K562 (cell line): ENCODE measurements at regions not wholly inside any gene's neighbourhood (a gene's known extent, or its start where the extent isn't known, plus 50 kb on each side); places are given as distances from the start of the nearest gene placed in this dataset.

Source experiments
- ATAC-seq: fragments of 200-7000 bp; cut with Tn5 transposase; 3 replicates; pipeline ENCODE4 v1.9.1; 2020; ENCODE audit warnings: moderate library complexity
- BruUV-seq: library from RNA; stranded (reverse); fragments of 400-500 nt; replicated peaks from 2 replicates; lab custom pipeline; 2021; lab: Mats Ljungman, UMichigan
- CTCF ChIA-PET: fragments of 300-600 bp; formaldehyde crosslinking; extraction: SDS; loops from one replicate; lab custom pipeline; 2021; ENCODE audit warnings: low intra/inter-chr PET ratio; lab: Yijun Ruan, JAX
- POLR2A ChIA-PET: fragments of 300-600, 350-650 bp; sonication (Branson Sonifier 250); formaldehyde crosslinking; extraction: SDS; loops from one replicate; lab custom pipeline; 2021; ENCODE audit warnings: antibody characterized with exemption, inconsistent platforms; lab: Yijun Ruan, JAX
- DNase-seq, 4 experiments: peaks; one replicate each; pipeline versions ENCODE4 v3.0.0 to v3.0.0-alpha.2; 2011 to 2018; ENCODE audit warnings: low spot score in 3 of 4, mixed read lengths in 3 of 4; ENCODE audit errors: extremely low read depth in 1 of 4
- FAIRE-seq: peaks from 2 replicates; lab custom pipeline; 2011; peaks lifted over from hg19 to GRCh38; lab: Jason Lieb, UNC
- H2AFZ ChIP-seq: 2 replicates; pipeline ENCODE4 v1.6.0; 2011; ENCODE audit warnings: low read depth, low read length, control low read depth, inconsistent platforms
- H3K27ac ChIP-seq: fragments of 200-600 bp; 3 replicates; pipeline ENCODE4 v1.8.0; 2011; ENCODE audit warnings: low read depth, mild to moderate bottlenecking, control low read depth, inconsistent platforms, low read length, moderate library complexity, mixed read lengths; ENCODE audit errors: extremely low read depth
- H3K27me3 ChIP-seq, 2 experiments: fragments of 300-600 bp in 1 of 2; 2 replicates in 1 of 2; 3 replicates in 1 of 2; pipeline versions ENCODE4 v1.6.0 to v1.8.0; 2011; ENCODE audit warnings: inconsistent platforms in 2 of 2, low read length in 2 of 2, mild to moderate bottlenecking in 1 of 2, mixed read lengths in 1 of 2, moderate library complexity in 1 of 2; ENCODE audit not compliant: control insufficient read depth in 2 of 2, insufficient read depth in 2 of 2
- H3K36me3 ChIP-seq: fragments of 300-600 bp; 3 replicates; pipeline ENCODE4 v1.8.0; 2011; ENCODE audit warnings: mild to moderate bottlenecking, low read length, inconsistent platforms; ENCODE audit not compliant: control insufficient read depth, insufficient read depth
- H3K4me1 ChIP-seq, 2 experiments: fragments of 200-600 bp in 1 of 2; replicated peaks in 1 of 2; 2 replicates in 1 of 2; 3 replicates in 1 of 2; pipeline versions ENCODE4 v1.5.1 to v1.8.0; 2011; ENCODE audit warnings: inconsistent platforms in 2 of 2, low read length in 2 of 2, mild to moderate bottlenecking in 1 of 2, mixed read lengths in 1 of 2, moderate library complexity in 1 of 2; ENCODE audit not compliant: control insufficient read depth in 2 of 2, insufficient read depth in 2 of 2
- H3K4me2 ChIP-seq: 2 replicates; pipeline ENCODE4 v1.6.1; 2011; ENCODE audit warnings: low read length, control low read depth, inconsistent platforms, mixed read lengths; ENCODE audit not compliant: insufficient read depth
- H3K4me3 ChIP-seq: fragments of 200-600 bp; sonication (generic), shearing (Covaris generic); 2 replicates; pipeline ENCODE4 v1.5.1; 2016; ENCODE audit warnings: control low read depth, inconsistent platforms
- H3K79me2 ChIP-seq: fragments of 200-600 bp; 3 replicates; pipeline ENCODE4 v1.8.0; 2011; ENCODE audit warnings: low read length, inconsistent platforms; ENCODE audit not compliant: control insufficient read depth, insufficient read depth
- H3K9ac ChIP-seq, 2 experiments: 2 replicates each; pipeline versions ENCODE4 v1.6.0 to v1.6.1; 2011; ENCODE audit warnings: low read depth in 2 of 2, low read length in 2 of 2, control low read depth in 1 of 2, inconsistent platforms in 1 of 2, mild to moderate bottlenecking in 1 of 2, mixed read lengths in 1 of 2; ENCODE audit not compliant: insufficient read depth in 1 of 2
- H3K9me1 ChIP-seq: one replicate; pipeline ENCODE4 v1.6.0; 2011; ENCODE audit warnings: inconsistent platforms, mild to moderate bottlenecking, low read length, moderate library complexity; ENCODE audit not compliant: control insufficient read depth, insufficient read depth
- H3K9me3 ChIP-seq: replicated peaks from 2 replicates; pipeline ENCODE4 v1.5.1; 2011; ENCODE audit warnings: low read depth, low read length, inconsistent platforms; ENCODE audit not compliant: control insufficient read depth, insufficient read depth
- H4K20me1 ChIP-seq: replicated peaks from 2 replicates; pipeline ENCODE4 v1.6.1; 2011; ENCODE audit warnings: low read length, inconsistent platforms, mixed read lengths; ENCODE audit not compliant: control insufficient read depth, insufficient read depth
- CREBBP ChIP-seq: IDR thresholded peaks from one replicate; pipeline ENCODE4 v1.6.1; 2012; ENCODE audit warnings: low read depth, mild to moderate bottlenecking, control low read depth, inconsistent platforms, low read length
- ELF4 ChIP-seq: fragments of 450-650 bp; formaldehyde crosslinking; IDR thresholded peaks from 2 replicates; pipeline ENCODE4 v1.4.0; 2022; ENCODE audit warnings: missing genetic modification characterization
- KDM4B ChIP-seq, 2 experiments: fragments of 450-650 bp in 1 of 2; sonication (generic) in 1 of 2; IDR thresholded peaks; 2 replicates each; pipeline ENCODE4 v1.6.1; 2016 to 2017; ENCODE audit warnings: borderline replicate concordance in 2 of 2, antibody characterized with exemption in 1 of 2, low read depth in 1 of 2, mild to moderate bottlenecking in 1 of 2
- NBN ChIP-seq: fragments of 450-650 bp; IDR thresholded peaks from 2 replicates; pipeline ENCODE4 v1.6.1; 2016; ENCODE audit warnings: low read depth, mild to moderate bottlenecking
- OTX1 ChIP-seq: fragments of 450-650 bp; formaldehyde crosslinking; IDR thresholded peaks from 2 replicates; pipeline ENCODE4 v1.4.0; 2022; ENCODE audit warnings: mild to moderate bottlenecking
- ZNF324 ChIP-seq: fragments of 250-450 bp; sonication (Bioruptor Pico); IDR thresholded peaks from 2 replicates; pipeline ENCODE4 v1.4.0; 2020; ENCODE audit warnings: mild to moderate bottlenecking
- WGBS: fragments of 100-300 bp; shearing (Covaris generic); methylation state at CpG from one replicate; pipeline ENCODE4 v1.1.6; 2016; ENCODE audit warnings: low coverage, mixed read lengths; ENCODE audit not compliant: insufficient coverage; ENCODE audit errors: missing lambda C conversion rate; 5-methylcytosine and 5-hydroxymethylcytosine counted together
- in situ Hi-C: fragments of 300-500 bp; cut with MboI; formaldehyde crosslinking; loops from 4 replicates; pipeline ENCODE4 v1.15.0; 2018; ENCODE audit warnings: inconsistent platforms, mixed read lengths
- intact Hi-C: fragments of 100-400 bp; cut with micrococcal nuclease; formaldehyde crosslinking; loops from 2 replicates; pipeline ENCODE4 v1.14.2; 2022
- TF ChIP-seq, protein P1 (sequence below): sonication (generic); IDR thresholded peaks from 2 replicates; pipeline ENCODE4 v1.6.1; 2016
- TF ChIP-seq, protein P2 (sequence below): fragments of 450-650 bp; formaldehyde crosslinking; conservative IDR thresholded peaks from 2 replicates; pipeline ENCODE4 v1.4.0; 2022; ENCODE audit warnings: mild to moderate bottlenecking, missing genetic modification characterization
- TF ChIP-seq, protein P3 (sequence below): fragments of 450-650 bp; formaldehyde crosslinking; IDR thresholded peaks from 2 replicates; pipeline ENCODE4 v1.4.0; 2022; ENCODE audit warnings: missing genetic modification characterization
- TF ChIP-seq, protein P4 (sequence below): fragments of 450-650 bp; formaldehyde crosslinking; IDR thresholded peaks from 2 replicates; pipeline ENCODE4 v1.4.0; 2022; ENCODE audit warnings: missing genetic modification characterization

DNA sequence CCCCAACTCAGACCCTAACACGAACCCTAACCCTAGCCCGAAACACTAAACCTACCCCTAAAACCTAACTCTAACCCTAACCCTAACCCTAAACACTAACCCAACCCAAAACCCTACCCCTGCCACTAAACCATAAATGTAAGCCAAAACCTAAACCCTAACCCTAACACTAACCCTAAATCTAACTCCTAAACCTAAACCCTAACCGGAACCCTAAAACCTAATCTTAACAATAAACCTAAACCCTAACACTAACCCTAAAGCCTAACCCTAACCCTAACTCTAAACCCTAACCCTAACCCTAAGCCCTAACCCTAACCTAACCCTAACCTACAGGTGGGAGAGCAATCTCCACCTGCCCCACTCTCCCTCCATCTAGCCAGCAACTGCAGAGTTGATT, 152.3 kb downstream of the OR4M2 start:
- Histone ChIP-seq H3K4me2 (no peak overlapping the region), H3K36me3 (no peaks in the 10 kb centered on the region), H3K27me3 (peaks cover 0 to 4% of the 10 kb centered on the region in 2 experiments; a peak in 3 of 5 replicates), H3K9me1 (no peaks in the 10 kb centered on the region), H3K4me1 (no peaks in the 10 kb centered on the region), H3K79me2 (no peaks in the 10 kb centered on the region), H3K9me3 (no peaks in the 10 kb centered on the region; the same call in 1 of the 2 replicates), H3K27ac (no peak overlapping the region), H3K4me3 (no peak overlapping the region), H2AFZ (no peak overlapping the region), H4K20me1 (no peaks in the 10 kb centered on the region; the same call in 1 of the 2 replicates), H3K9ac (no peak overlapping the region)
- POLR2A ChIA-PET = no interaction called here
- DNase-seq (no peak), FAIRE-seq (no peak), ATAC-seq (no peak)
- intact Hi-C loops = no loop called here
- CTCF ChIA-PET = no interaction called here
- 3% methylated on average over 3 of the region's 3 CpGs for WGBS
- TF ChIP-seq, protein P1, sequence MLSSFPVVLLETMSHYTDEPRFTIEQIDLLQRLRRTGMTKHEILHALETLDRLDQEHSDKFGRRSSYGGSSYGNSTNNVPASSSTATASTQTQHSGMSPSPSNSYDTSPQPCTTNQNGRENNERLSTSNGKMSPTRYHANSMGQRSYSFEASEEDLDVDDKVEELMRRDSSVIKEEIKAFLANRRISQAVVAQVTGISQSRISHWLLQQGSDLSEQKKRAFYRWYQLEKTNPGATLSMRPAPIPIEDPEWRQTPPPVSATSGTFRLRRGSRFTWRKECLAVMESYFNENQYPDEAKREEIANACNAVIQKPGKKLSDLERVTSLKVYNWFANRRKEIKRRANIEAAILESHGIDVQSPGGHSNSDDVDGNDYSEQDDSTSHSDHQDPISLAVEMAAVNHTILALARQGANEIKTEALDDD = peak; percentile 66
- TF ChIP-seq ZNF324 (CRISPR knock-in tag) (no peak), KDM4B (IDR thresholded peaks at IDR 0.05; ENCODE audit: borderline replicate concordance in 2 of 2, low read depth in 1 of 2) (no peak), NBN (no peak), CREBBP (peak; percentile 93), OTX1 (CRISPR knock-in tag) (peak; percentile 98), ELF4 (peak; percentile 87)
- TF ChIP-seq, protein P2, sequence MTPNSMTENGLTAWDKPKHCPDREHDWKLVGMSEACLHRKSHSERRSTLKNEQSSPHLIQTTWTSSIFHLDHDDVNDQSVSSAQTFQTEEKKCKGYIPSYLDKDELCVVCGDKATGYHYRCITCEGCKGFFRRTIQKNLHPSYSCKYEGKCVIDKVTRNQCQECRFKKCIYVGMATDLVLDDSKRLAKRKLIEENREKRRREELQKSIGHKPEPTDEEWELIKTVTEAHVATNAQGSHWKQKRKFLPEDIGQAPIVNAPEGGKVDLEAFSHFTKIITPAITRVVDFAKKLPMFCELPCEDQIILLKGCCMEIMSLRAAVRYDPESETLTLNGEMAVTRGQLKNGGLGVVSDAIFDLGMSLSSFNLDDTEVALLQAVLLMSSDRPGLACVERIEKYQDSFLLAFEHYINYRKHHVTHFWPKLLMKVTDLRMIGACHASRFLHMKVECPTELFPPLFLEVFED (CRISPR knock-in tag) = peak; percentile 75
- TF ChIP-seq, protein P3, sequence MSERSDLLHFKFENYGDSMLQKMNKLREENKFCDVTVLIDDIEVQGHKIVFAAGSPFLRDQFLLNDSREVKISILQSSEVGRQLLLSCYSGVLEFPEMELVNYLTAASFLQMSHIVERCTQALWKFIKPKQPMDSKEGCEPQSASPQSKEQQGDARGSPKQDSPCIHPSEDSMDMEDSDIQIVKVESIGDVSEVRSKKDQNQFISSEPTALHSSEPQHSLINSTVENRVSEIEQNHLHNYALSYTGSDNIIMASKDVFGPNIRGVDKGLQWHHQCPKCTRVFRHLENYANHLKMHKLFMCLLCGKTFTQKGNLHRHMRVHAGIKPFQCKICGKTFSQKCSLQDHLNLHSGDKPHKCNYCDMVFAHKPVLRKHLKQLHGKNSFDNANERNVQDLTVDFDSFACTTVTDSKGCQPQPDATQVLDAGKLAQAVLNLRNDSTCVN (CRISPR knock-in tag) = peak; percentile 91
- TF ChIP-seq, protein P4, sequence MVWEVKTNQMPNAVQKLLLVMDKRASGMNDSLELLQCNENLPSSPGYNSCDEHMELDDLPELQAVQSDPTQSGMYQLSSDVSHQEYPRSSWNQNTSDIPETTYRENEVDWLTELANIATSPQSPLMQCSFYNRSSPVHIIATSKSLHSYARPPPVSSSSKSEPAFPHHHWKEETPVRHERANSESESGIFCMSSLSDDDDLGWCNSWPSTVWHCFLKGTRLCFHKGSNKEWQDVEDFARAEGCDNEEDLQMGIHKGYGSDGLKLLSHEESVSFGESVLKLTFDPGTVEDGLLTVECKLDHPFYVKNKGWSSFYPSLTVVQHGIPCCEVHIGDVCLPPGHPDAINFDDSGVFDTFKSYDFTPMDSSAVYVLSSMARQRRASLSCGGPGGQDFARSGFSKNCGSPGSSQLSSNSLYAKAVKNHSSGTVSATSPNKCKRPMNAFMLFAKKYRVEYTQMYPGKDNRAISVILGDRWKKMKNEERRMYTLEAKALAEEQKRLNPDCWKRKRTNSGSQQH = peak; percentile 72; the same call in 1 of the 2 replicates
- no TSS peak for BruUV-seq
- in situ Hi-C loops = loop anchor here (25.0 kb wide), 1 partner anchor 1445 kb away; no protein-coding TSS in a partner anchor
